ENCODE measurements at regions not wholly inside any gene's neighbourhood (a gene's known extent, or its start where the extent isn't known, plus 50 kb on each side); places are given as distances from the start of the nearest gene placed in this dataset.

GRCh38 chr15:31740203-31740602 lies 290.1 kb upstream of the CHRNA7 start:
- H3K36me3 Mint-ChIP-seq (ENCODE audit: insufficient read depth, unreplicated experiment) = peaks cover 5% of the 10 kb centered on the region
- no peaks in the 10 kb centered on the region for H3K4me1 ChIP-seq
- peaks cover 8% of the 10 kb centered on the region for H3K9me3 ChIP-seq
- POLR2A ChIA-PET = no interaction called here
- no peak overlapping the region for H3K27ac Mint-ChIP-seq (ENCODE audit: unreplicated experiment)
- CTCF ChIA-PET = no interaction called here
- peaks cover 46% of the 10 kb centered on the region for H3K9me3 Mint-ChIP-seq (ENCODE audit: unreplicated experiment)
- no peaks in the 10 kb centered on the region for H3K36me3 ChIP-seq (ENCODE audit: control insufficient read depth, insufficient read depth, low read length)
- TF ChIP-seq, protein P1, sequence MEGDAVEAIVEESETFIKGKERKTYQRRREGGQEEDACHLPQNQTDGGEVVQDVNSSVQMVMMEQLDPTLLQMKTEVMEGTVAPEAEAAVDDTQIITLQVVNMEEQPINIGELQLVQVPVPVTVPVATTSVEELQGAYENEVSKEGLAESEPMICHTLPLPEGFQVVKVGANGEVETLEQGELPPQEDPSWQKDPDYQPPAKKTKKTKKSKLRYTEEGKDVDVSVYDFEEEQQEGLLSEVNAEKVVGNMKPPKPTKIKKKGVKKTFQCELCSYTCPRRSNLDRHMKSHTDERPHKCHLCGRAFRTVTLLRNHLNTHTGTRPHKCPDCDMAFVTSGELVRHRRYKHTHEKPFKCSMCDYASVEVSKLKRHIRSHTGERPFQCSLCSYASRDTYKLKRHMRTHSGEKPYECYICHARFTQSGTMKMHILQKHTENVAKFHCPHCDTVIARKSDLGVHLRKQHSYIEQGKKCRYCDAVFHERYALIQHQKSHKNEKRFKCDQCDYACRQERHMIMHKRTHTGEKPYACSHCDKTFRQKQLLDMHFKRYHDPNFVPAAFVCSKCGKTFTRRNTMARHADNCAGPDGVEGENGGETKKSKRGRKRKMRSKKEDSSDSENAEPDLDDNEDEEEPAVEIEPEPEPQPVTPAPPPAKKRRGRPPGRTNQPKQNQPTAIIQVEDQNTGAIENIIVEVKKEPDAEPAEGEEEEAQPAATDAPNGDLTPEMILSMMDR (IDR thresholded peaks at IDR 0.05; ENCODE audit: insufficient read depth in 1 of 2, low read depth in 1 of 2, low read length in 1 of 2, severe bottlenecking in 1 of 2, unreplicated experiment in 1 of 2) = no peak
- no peaks in the 10 kb centered on the region for H3K4me1 Mint-ChIP-seq (ENCODE audit: low read depth, unreplicated experiment)
- no peak for DNase-seq
- BruUV-seq (replicated peaks) = no TSS peak
- H3K27me3 ChIP-seq (replicated peaks; ENCODE audit: control insufficient read depth, insufficient read depth, low read length) = no peaks in the 10 kb centered on the region
- H3K4me3 ChIP-seq (ENCODE audit: low read depth, low read length) = no peak overlapping the region
- H3K27me3 Mint-ChIP-seq (ENCODE audit: insufficient read depth, unreplicated experiment) = peaks cover 10% of the 10 kb centered on the region
- no peak overlapping the region for H3K4me3 Mint-ChIP-seq (ENCODE audit: unreplicated experiment)
- intact Hi-C loops (cut with micrococcal nuclease; ENCODE audit: unreplicated experiment) = no loop called here

DNA sequence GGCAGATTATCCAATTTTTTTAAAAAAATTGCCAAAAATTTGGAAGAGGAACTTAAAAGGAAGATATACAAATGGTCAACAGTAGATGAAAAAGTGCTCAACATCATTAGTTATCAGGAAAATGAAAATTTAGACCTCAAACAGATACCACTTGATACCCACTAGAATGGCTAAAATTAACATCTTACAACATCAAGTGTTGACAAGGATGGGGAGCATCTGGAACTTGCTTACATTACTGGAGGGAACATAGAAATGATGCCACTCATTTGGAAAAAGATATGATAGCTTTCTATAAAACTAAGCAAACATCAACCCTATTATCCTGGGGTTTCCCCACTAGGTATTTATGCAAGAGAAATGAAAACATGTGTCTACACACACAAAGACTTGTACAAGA lies 284.5 kb upstream of the CHRNA7 start:
- no peaks in the 10 kb centered on the region for H3K27me3 Mint-ChIP-seq (ENCODE audit: insufficient read depth, unreplicated experiment)
- ChIA-PET CTCF (no interaction called here), POLR2A (no interaction called here)
- no peak overlapping the region for H3K4me3 Mint-ChIP-seq (ENCODE audit: unreplicated experiment)
- peaks cover 8% of the 10 kb centered on the region for H3K9me3 ChIP-seq
- peaks cover 32% of the 10 kb centered on the region for H3K9me3 Mint-ChIP-seq (ENCODE audit: unreplicated experiment)
- H3K4me1 Mint-ChIP-seq (ENCODE audit: low read depth, unreplicated experiment) = no peaks in the 10 kb centered on the region
- intact Hi-C loops (cut with micrococcal nuclease; ENCODE audit: unreplicated experiment) = no loop called here
- no peaks in the 10 kb centered on the region for H3K36me3 Mint-ChIP-seq (ENCODE audit: insufficient read depth, unreplicated experiment)
- TF ChIP-seq, protein P1 (IDR thresholded peaks at IDR 0.05; ENCODE audit: insufficient read depth in 1 of 2, low read depth in 1 of 2, low read length in 1 of 2, severe bottlenecking in 1 of 2, unreplicated experiment in 1 of 2) = no peak
- H3K27ac Mint-ChIP-seq (ENCODE audit: unreplicated experiment) = no peak overlapping the region
- no peaks in the 10 kb centered on the region for H3K4me1 ChIP-seq
- no peak for DNase-seq
- no peak overlapping the region for H3K4me3 ChIP-seq (ENCODE audit: low read depth, low read length)
- H3K27me3 ChIP-seq (replicated peaks; ENCODE audit: control insufficient read depth, insufficient read depth, low read length) = no peaks in the 10 kb centered on the region
- H3K36me3 ChIP-seq (ENCODE audit: control insufficient read depth, insufficient read depth, low read length) = no peaks in the 10 kb centered on the region
- no TSS peak for BruUV-seq (replicated peaks)

DNA sequence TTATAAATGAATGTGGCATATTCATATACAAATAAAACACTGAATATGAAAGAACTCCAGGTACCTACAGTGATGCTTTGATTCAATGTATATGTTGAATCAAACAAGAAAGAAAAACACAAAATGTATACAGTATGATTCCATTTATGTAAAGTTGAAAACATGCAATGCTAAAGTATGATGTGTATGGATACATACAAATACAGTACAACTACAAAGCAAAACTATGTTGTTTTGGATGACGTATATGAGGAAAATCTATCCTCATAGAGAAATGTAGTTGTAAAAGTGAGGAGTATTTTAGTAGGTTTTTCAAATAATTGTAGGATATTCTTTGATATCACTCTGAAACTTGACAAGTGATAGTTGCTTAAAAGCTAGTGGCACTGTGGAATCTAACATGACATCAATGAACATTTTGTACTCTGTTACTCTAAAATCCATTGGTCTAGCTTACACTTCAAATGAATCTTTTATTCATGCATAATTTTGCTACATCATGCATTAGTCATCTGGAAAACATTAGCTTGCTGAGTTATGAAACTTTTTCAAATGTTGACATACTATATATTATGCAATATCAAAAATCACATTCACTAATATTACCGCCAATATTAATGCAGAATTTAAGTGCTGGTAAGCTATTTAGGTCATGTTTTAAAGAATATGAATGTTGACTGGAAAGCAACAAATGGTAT lies 278.1 kb upstream of the CHRNA7 start:
- H3K36me3 Mint-ChIP-seq (ENCODE audit: insufficient read depth, unreplicated experiment) = no peaks in the 10 kb centered on the region
- H3K27me3 Mint-ChIP-seq (ENCODE audit: insufficient read depth, unreplicated experiment) = no peaks in the 10 kb centered on the region
- TF ChIP-seq, protein P1 (IDR thresholded peaks at IDR 0.05; ENCODE audit: insufficient read depth in 1 of 2, low read depth in 1 of 2, low read length in 1 of 2, severe bottlenecking in 1 of 2, unreplicated experiment in 1 of 2) = no peak
- Histone ChIP-seq H3K9me3 (no peaks in the 10 kb centered on the region), H3K27me3 (replicated peaks; ENCODE audit: control insufficient read depth, insufficient read depth, low read length) (no peaks in the 10 kb centered on the region), H3K4me3 (ENCODE audit: low read depth, low read length) (no peak overlapping the region), H3K36me3 (ENCODE audit: control insufficient read depth, insufficient read depth, low read length) (no peaks in the 10 kb centered on the region), H3K4me1 (no peaks in the 10 kb centered on the region)
- CTCF ChIA-PET = no interaction called here
- H3K9me3 Mint-ChIP-seq (ENCODE audit: unreplicated experiment) = no peaks in the 10 kb centered on the region
- BruUV-seq (replicated peaks) = no TSS peak
- POLR2A ChIA-PET = no interaction called here
- DNase-seq = no peak
- H3K4me1 Mint-ChIP-seq (ENCODE audit: low read depth, unreplicated experiment) = no peaks in the 10 kb centered on the region
- intact Hi-C loops (cut with micrococcal nuclease; ENCODE audit: unreplicated experiment) = no loop called here
- H3K4me3 Mint-ChIP-seq (ENCODE audit: unreplicated experiment) = no peak overlapping the region
- H3K27ac Mint-ChIP-seq (ENCODE audit: unreplicated experiment) = no peak overlapping the region
